ENCODE measurements at regions not wholly inside any gene's neighbourhood (a gene's known extent, or its start where the extent isn't known, plus 50 kb on each side); places are given as distances from the start of the nearest gene placed in this dataset.

DNA sequence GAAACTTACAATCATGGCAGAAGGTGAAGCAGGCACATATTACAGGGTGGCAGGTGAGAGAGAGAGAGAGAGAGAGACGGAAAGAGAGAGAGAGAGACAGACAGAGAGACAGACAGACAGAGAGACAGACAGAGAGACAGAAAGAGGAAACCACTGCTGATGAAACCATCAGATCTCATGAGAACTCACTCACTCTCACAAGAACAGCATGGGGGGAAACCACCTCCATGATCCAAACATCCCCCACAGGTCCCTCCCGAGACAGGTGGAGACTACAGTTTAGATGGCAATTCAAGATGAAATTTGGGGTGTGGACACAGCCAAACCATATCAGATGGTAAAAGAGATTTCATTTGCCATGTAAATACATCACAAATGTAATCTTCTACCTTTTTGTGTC is 708.1 kb downstream of the MRPL39 start:
- TF ChIP-seq CTCF (IDR thresholded peaks at IDR 0.05; ENCODE audit: borderline replicate concordance, extremely low read depth, low read length, poor library complexity, severe bottlenecking) (no peak), EZH2 (IDR thresholded peaks at IDR 0.05; ENCODE audit: borderline replicate concordance, low read depth, low read length, severe bottlenecking) (no peak)

Data from DND-41 (cell line).